Psoas muscle (tissue), 7 donors: ENCODE measurements at regions not wholly inside any gene's neighbourhood (a gene's known extent, or its start where the extent isn't known, plus 50 kb on each side); places are given as distances from the start of the nearest gene placed in this dataset.

Experiments used
- ATAC-seq, 4 donors: fragments of 200-7000 bp; cut with Tn5 transposase; one replicate each; pipeline ENCODE4 v1.9.1; 2020; ENCODE audit warnings: moderate library complexity in 3 of 4, mild to moderate bottlenecking in 2 of 4
- DNase-seq, 2 donors: peaks; one replicate each; pipeline ENCODE4 v3.0.0-alpha.2; 2020
- H3K27ac ChIP-seq: fragments of 200-600 bp; one replicate; pipeline ENCODE4 v1.8.0; 2022
- H3K27me3 ChIP-seq, 3 donors: fragments of 200-600 bp in 1 of 3; one replicate each; pipeline versions ENCODE4 v1.6.1 to v1.8.0; 2013 to 2022; ENCODE audit warnings: low read length in 2 of 3, mild to moderate bottlenecking in 2 of 3, moderate library complexity in 1 of 3; ENCODE audit not compliant: insufficient read depth in 3 of 3
- H3K36me3 ChIP-seq, 2 donors: fragments of 200-600 bp in 1 of 2; one replicate each; pipeline versions ENCODE4 v1.6.1 to v1.8.0; 2013 to 2022; ENCODE audit warnings: low read depth in 1 of 2, mild to moderate bottlenecking in 1 of 2, moderate library complexity in 1 of 2; ENCODE audit not compliant: insufficient read depth in 1 of 2
- H3K4me1 ChIP-seq: fragments of 200-600 bp; one replicate; pipeline ENCODE4 v1.8.0; 2022
- H3K4me3 ChIP-seq: fragments of 200-600 bp; one replicate; pipeline ENCODE4 v1.8.0; 2022; ENCODE audit warnings: mild to moderate bottlenecking
- H3K9me3 ChIP-seq: fragments of 200-600 bp; one replicate; pipeline ENCODE4 v1.8.0; 2022
- WGBS, 3 donors: extraction: QIAGEN DNeasy Blood & Tissue Kit; methylation state at CpG; one replicate each; pipeline versions ENCODE4 v1.1.6 to v1.1.7; 2013; 5-methylcytosine and 5-hydroxymethylcytosine counted together
- intact Hi-C, 2 donors: fragments of 100-400 bp; cut with DNase I; formaldehyde crosslinking; loops; one replicate each; pipeline versions ENCODE4 v1.11.0 to v1.14.2; 2022
- TF ChIP-seq, protein P1 (sequence below): fragments of 200-600 bp; IDR thresholded peaks from one replicate; pipeline ENCODE4 v1.8.0; 2022; ENCODE audit warnings: antibody characterized with exemption
- donor health status: healthy with polysubstance abuse.
- donor health status: DM: no; HTN: no; CAD: no; lungs with moderate emphysema.
- donor health status: Bipolar disorder and iron deficiency.
- donor health status: healthy.
- donor health status: DM: yes; HTN: yes; CAD: no.
- donor health status: DM: no; HTN: no; CAD: no.
- donor health status: DM: yes; HTN: yes; CAD: no.

GRCh38 chr7:68967598-68967997 lies 630.7 kb upstream of the AUTS2 start:
- Histone ChIP-seq H3K4me1 (no peaks in the 10 kb centered on the region), H3K9me3 (no peaks in the 10 kb centered on the region), H3K4me3 (no peak overlapping the region), H3K27ac (no peak overlapping the region), H3K27me3 (no peaks in the 10 kb centered on the region), H3K36me3 (no peaks in the 10 kb centered on the region)
- DNase-seq: no peak
- no peak for ATAC-seq
- TF ChIP-seq, protein P1, sequence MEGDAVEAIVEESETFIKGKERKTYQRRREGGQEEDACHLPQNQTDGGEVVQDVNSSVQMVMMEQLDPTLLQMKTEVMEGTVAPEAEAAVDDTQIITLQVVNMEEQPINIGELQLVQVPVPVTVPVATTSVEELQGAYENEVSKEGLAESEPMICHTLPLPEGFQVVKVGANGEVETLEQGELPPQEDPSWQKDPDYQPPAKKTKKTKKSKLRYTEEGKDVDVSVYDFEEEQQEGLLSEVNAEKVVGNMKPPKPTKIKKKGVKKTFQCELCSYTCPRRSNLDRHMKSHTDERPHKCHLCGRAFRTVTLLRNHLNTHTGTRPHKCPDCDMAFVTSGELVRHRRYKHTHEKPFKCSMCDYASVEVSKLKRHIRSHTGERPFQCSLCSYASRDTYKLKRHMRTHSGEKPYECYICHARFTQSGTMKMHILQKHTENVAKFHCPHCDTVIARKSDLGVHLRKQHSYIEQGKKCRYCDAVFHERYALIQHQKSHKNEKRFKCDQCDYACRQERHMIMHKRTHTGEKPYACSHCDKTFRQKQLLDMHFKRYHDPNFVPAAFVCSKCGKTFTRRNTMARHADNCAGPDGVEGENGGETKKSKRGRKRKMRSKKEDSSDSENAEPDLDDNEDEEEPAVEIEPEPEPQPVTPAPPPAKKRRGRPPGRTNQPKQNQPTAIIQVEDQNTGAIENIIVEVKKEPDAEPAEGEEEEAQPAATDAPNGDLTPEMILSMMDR: no peak
- intact Hi-C loops: no loop called here

DNA sequence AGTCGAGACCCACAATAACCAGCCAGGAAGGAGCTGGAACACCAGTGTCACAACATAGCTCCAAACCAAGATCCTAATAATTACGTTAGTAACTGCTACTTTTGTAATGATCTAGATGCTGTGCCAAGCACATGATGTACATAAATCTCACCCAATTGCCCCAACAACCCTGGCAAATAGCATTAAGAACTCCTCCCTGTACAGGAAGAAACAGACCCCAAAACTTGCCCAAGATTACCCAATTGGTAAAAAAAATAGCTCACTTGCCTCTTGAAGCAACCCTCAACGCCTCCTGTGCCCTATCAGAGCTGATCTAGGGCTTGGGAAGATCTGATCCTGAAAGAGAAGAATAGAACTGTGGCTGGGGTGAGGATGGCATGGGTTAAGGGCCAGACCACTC lies 628.7 kb upstream of the AUTS2 start:
- intact Hi-C loops: no loop called here
- no peak for ATAC-seq
- WGBS, 3 donors: 76 to 84% (median 82%) methylated on average over 3 of the region's 3 CpGs
- no peak overlapping the region for H3K4me3 ChIP-seq
- no peaks in the 10 kb centered on the region for H3K27me3 ChIP-seq
- no peak overlapping the region for H3K27ac ChIP-seq
- no peak for DNase-seq
- TF ChIP-seq, protein P1: no peak
- no peaks in the 10 kb centered on the region for H3K4me1 ChIP-seq
- H3K36me3 ChIP-seq: no peaks in the 10 kb centered on the region
- no peaks in the 10 kb centered on the region for H3K9me3 ChIP-seq

- no peak overlapping the region for H3K27ac ChIP-seq
Observed at GRCh38 chr7:68971634-68972340, 626.5 kb upstream of the AUTS2 start.

GRCh38 chr7:68977385-68978055 lies 620.8 kb upstream of the AUTS2 start:
- H3K27ac ChIP-seq: no peak overlapping the region
- peaks cover 0 to 4% (median 0%) of the 10 kb centered on the region in 3 donors for H3K27me3 ChIP-seq
- TF ChIP-seq, protein P1: no peak
- no peaks in the 10 kb centered on the region for H3K36me3 ChIP-seq
- ATAC-seq (peak in 3 of 4 donors; percentile 37 to 56 (median 43)), DNase-seq (peak in 1 of 2 donors; percentile 15)
- no peaks in the 10 kb centered on the region for H3K9me3 ChIP-seq
- intact Hi-C loops: no loop called here
- 14 to 31% (median 20%) methylated on average over 14 of the region's 14 CpGs for WGBS, 3 donors
- no peak overlapping the region for H3K4me3 ChIP-seq
- H3K4me1 ChIP-seq: no peaks in the 10 kb centered on the region

More at GRCh38 chr7:68971634-68972340, 626.5 kb upstream of the AUTS2 start:
- intact Hi-C loops: no loop called here
- H3K4me3 ChIP-seq: no peak overlapping the region
- no peak for DNase-seq
- TF ChIP-seq, protein P1: no peak
- no peaks in the 10 kb centered on the region for H3K4me1 ChIP-seq
- ATAC-seq: no peak
- no peaks in the 10 kb centered on the region for H3K36me3 ChIP-seq
- H3K27me3 ChIP-seq: peaks cover 0 to 4% (median 0%) of the 10 kb centered on the region in 3 donors
- 66 to 76% (median 71%) methylated on average over 6 of the region's 6 CpGs for WGBS, 3 donors
- no peaks in the 10 kb centered on the region for H3K9me3 ChIP-seq
